ENCODE measurements at regions not wholly inside any gene's neighbourhood (a gene's known extent, or its start where the extent isn't known, plus 50 kb on each side); places are given as distances from the start of the nearest gene placed in this dataset.

GRCh38 chr15:93414576-93415231, 325.7 kb upstream of the RGMA start:
- no peak for TF ChIP-seq ZNF274 (IDR thresholded peaks at IDR 0.05; ENCODE audit: low read depth, low read length)
- H3K4me3 ChIP-seq (ENCODE audit: low read length), result no peak overlapping the region

GRCh38 chr15:93413745-93414144, 324.7 kb upstream of the RGMA start:
- TF ChIP-seq ZNF274 (IDR thresholded peaks at IDR 0.05; ENCODE audit: low read depth, low read length), result no peak

GRCh38 chr15:93399121-93399520, 310.1 kb upstream of the RGMA start:
- no peak for TF ChIP-seq ZNF274 (IDR thresholded peaks at IDR 0.05; ENCODE audit: low read depth, low read length)
- no peak overlapping the region for H3K4me3 ChIP-seq (ENCODE audit: low read length)

More at GRCh38 chr15:93413745-93414144, 324.7 kb upstream of the RGMA start:
- no peak overlapping the region for H3K4me3 ChIP-seq (ENCODE audit: low read length)

GRCh38 chr15:93389211-93389610, 300.2 kb upstream of the RGMA start:
- H3K4me3 ChIP-seq (ENCODE audit: low read length), result no peak overlapping the region
- TF ChIP-seq ZNF274 (IDR thresholded peaks at IDR 0.05; ENCODE audit: low read depth, low read length), result no peak

GRCh38 chr15:93384886-93385285, 295.9 kb upstream of the RGMA start:
- TF ChIP-seq ZNF274 (IDR thresholded peaks at IDR 0.05; ENCODE audit: low read depth, low read length), result no peak
- no peak overlapping the region for H3K4me3 ChIP-seq (ENCODE audit: low read length)

GRCh38 chr15:93382200-93382820, 293.3 kb upstream of the RGMA start:
- H3K4me3 ChIP-seq (ENCODE audit: low read length), result no peak overlapping the region

GRCh38 chr15:93378558-93378957, 289.5 kb upstream of the RGMA start:
- TF ChIP-seq ZNF274 (IDR thresholded peaks at IDR 0.05; ENCODE audit: low read depth, low read length), result no peak
- H3K4me3 ChIP-seq (ENCODE audit: low read length), result no peak overlapping the region

More at GRCh38 chr15:93382200-93382820, 293.3 kb upstream of the RGMA start:
- TF ChIP-seq ZNF274 (IDR thresholded peaks at IDR 0.05; ENCODE audit: low read depth, low read length), result no peak

GRCh38 chr15:93372865-93373223, 283.8 kb upstream of the RGMA start:
- no peak for TF ChIP-seq ZNF274 (IDR thresholded peaks at IDR 0.05; ENCODE audit: low read depth, low read length)
- no peak overlapping the region for H3K4me3 ChIP-seq (ENCODE audit: low read length)

GRCh38 chr15:93372208-93372864, 283.3 kb upstream of the RGMA start:
- H3K4me3 ChIP-seq (ENCODE audit: low read length), result no peak overlapping the region
- no peak for TF ChIP-seq ZNF274 (IDR thresholded peaks at IDR 0.05; ENCODE audit: low read depth, low read length)

- H3K4me3 ChIP-seq (ENCODE audit: low read length), result no peak overlapping the region
- no peak for TF ChIP-seq ZNF274 (IDR thresholded peaks at IDR 0.05; ENCODE audit: low read depth, low read length)
Observed at GRCh38 chr15:93366387-93367100, 277.5 kb upstream of the RGMA start.

GRCh38 chr15:93362821-93363220, 273.8 kb upstream of the RGMA start:
- TF ChIP-seq ZNF274 (IDR thresholded peaks at IDR 0.05; ENCODE audit: low read depth, low read length), result no peak
- no peak overlapping the region for H3K4me3 ChIP-seq (ENCODE audit: low read length)

GRCh38 chr15:93362203-93362602, 273.2 kb upstream of the RGMA start:
- TF ChIP-seq ZNF274 (IDR thresholded peaks at IDR 0.05; ENCODE audit: low read depth, low read length), result no peak
- H3K4me3 ChIP-seq (ENCODE audit: low read length), result no peak overlapping the region

- no peak overlapping the region for H3K4me3 ChIP-seq (ENCODE audit: low read length)
- no peak for TF ChIP-seq ZNF274 (IDR thresholded peaks at IDR 0.05; ENCODE audit: low read depth, low read length)
Observed at GRCh38 chr15:93361703-93362102, 272.7 kb upstream of the RGMA start.

GRCh38 chr15:93360976-93361375, 272.0 kb upstream of the RGMA start:
- no peak for TF ChIP-seq ZNF274 (IDR thresholded peaks at IDR 0.05; ENCODE audit: low read depth, low read length)
- H3K4me3 ChIP-seq (ENCODE audit: low read length), result no peak overlapping the region

Measured in GM08714 (cell line).